ENCODE measurements at regions not wholly inside any gene's neighbourhood (a gene's known extent, or its start where the extent isn't known, plus 50 kb on each side); places are given as distances from the start of the nearest gene placed in this dataset.

DNA sequence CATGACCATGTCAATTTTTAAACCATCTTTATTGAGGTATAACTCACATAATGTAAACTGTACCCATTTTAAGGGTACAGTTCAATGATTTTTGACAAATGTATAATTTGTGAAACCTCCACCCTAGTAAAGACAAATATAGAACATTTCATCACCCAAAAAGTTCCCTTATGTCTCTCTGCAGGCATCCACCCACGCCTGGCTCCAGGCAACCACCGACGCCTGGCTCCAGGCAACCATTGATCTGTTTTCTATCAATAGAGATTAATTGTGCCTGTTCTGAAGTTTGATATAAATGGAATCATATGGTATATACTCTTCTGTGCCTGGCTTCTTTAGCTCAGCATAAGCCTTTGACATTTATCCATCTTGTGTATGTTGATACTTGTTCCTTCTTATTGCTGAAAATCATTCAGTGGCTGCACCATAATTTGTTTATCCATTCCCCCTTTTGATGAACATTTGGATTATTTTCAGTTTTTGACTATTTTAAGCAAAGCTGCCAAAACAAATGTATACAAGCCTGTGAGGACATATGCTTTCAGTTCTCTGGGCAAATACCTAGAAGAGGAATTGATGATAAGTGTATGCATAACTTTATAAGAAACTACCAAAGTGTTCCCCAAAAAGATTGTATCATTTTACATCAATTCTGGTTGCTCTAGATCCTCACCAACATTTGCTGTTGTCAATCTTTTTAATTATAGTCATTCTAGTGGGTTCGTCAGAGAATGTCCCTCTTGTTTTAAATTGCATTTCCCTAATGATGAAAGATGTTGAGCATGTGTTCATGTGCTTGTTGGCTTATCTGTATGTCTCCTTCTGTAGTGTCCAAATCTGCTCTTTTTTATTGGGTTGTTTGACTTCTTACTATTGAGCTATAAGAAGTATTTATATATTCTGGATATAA is 55.7 kb upstream of the HECTD2 start:
- TF ChIP-seq, protein P1, sequence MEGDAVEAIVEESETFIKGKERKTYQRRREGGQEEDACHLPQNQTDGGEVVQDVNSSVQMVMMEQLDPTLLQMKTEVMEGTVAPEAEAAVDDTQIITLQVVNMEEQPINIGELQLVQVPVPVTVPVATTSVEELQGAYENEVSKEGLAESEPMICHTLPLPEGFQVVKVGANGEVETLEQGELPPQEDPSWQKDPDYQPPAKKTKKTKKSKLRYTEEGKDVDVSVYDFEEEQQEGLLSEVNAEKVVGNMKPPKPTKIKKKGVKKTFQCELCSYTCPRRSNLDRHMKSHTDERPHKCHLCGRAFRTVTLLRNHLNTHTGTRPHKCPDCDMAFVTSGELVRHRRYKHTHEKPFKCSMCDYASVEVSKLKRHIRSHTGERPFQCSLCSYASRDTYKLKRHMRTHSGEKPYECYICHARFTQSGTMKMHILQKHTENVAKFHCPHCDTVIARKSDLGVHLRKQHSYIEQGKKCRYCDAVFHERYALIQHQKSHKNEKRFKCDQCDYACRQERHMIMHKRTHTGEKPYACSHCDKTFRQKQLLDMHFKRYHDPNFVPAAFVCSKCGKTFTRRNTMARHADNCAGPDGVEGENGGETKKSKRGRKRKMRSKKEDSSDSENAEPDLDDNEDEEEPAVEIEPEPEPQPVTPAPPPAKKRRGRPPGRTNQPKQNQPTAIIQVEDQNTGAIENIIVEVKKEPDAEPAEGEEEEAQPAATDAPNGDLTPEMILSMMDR (conservative IDR thresholded peaks at IDR 0.05): no peak
- TF ChIP-seq ZFX (IDR thresholded peaks at IDR 0.05): no peak

Measured in C4-2B (cell line).